ENCODE measurements at regions not wholly inside any gene's neighbourhood (a gene's known extent, or its start where the extent isn't known, plus 50 kb on each side); places are given as distances from the start of the nearest gene placed in this dataset.

DNA sequence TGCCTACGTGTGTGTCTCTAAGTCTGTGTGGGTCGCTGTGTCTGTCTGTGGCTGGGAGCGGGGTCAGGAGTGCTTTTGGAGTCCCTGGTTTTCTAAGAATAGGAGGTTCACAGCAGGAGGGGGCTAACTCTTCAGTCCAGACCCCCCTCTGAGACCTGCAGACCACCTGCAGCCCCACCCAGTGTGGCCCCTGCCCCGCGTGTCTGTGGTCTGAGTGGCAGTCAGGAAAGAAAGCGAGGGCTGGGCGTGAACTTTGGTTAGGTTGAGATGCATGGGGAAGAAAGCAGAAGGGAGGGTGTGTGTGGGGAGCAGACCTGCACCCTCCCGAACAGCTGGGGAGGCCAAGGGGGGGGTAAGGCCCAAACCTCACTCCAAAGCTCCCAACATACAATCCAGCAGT, 144.9 kb upstream of the TPM1 start:
- TF ChIP-seq CTCF (conservative IDR thresholded peaks at IDR 0.05): no peak
- no peak for TF ChIP-seq ZFX (IDR thresholded peaks at IDR 0.05)
